22Rv1 (cell line): ENCODE measurements at regions not wholly inside any gene's neighbourhood (a gene's known extent, or its start where the extent isn't known, plus 50 kb on each side); places are given as distances from the start of the nearest gene placed in this dataset.

Experiments
- H3K27ac ChIP-seq: fragments of 450-650 bp; 2 replicates; pipeline ENCODE4 v1.5.1; 2017
- ZFX ChIP-seq: fragments of 450-650 bp; IDR thresholded peaks from 2 replicates; pipeline ENCODE4 v1.6.1; 2017; ENCODE audit warnings: antibody characterized with exemption, borderline replicate concordance
- TF ChIP-seq, protein P1 (sequence below): fragments of 450-650 bp; IDR thresholded peaks from 2 replicates; pipeline ENCODE4 v1.5.1; 2017; ENCODE audit warnings: mild to moderate bottlenecking

DNA sequence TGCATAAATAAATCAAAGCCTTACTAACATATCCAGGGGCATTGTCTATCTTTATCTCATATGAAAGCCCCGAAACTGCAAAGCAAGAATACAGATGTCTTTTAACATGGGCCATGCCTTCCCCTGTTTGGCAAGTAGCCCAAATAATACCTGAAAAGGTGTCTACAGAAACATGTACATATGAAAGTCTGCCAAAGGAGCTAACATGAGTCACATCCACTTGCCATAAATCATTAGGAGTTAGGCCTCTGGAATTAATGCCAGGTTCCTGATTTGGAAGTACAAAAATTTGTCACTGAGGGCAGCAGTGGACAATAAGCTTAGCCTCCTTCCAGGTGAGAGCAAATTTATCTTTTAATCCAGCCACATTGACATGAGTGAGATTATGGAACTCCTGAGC, 85.5 kb upstream of the PGR start:
- TF ChIP-seq ZFX: no peak
- TF ChIP-seq, protein P1, sequence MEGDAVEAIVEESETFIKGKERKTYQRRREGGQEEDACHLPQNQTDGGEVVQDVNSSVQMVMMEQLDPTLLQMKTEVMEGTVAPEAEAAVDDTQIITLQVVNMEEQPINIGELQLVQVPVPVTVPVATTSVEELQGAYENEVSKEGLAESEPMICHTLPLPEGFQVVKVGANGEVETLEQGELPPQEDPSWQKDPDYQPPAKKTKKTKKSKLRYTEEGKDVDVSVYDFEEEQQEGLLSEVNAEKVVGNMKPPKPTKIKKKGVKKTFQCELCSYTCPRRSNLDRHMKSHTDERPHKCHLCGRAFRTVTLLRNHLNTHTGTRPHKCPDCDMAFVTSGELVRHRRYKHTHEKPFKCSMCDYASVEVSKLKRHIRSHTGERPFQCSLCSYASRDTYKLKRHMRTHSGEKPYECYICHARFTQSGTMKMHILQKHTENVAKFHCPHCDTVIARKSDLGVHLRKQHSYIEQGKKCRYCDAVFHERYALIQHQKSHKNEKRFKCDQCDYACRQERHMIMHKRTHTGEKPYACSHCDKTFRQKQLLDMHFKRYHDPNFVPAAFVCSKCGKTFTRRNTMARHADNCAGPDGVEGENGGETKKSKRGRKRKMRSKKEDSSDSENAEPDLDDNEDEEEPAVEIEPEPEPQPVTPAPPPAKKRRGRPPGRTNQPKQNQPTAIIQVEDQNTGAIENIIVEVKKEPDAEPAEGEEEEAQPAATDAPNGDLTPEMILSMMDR: no peak

GRCh38 chr11:101211407-101211975, 81.9 kb upstream of the PGR start:
- H3K27ac ChIP-seq: no peak overlapping the region
- no peak for TF ChIP-seq ZFX
- TF ChIP-seq, protein P1: no peak

More for the DNA sequence above, 85.5 kb upstream of the PGR start:
- H3K27ac ChIP-seq: no peak overlapping the region

GRCh38 chr11:101202614-101203013, 73.0 kb upstream of the PGR start:
- TF ChIP-seq, protein P1: no peak
- TF ChIP-seq ZFX: no peak

DNA sequence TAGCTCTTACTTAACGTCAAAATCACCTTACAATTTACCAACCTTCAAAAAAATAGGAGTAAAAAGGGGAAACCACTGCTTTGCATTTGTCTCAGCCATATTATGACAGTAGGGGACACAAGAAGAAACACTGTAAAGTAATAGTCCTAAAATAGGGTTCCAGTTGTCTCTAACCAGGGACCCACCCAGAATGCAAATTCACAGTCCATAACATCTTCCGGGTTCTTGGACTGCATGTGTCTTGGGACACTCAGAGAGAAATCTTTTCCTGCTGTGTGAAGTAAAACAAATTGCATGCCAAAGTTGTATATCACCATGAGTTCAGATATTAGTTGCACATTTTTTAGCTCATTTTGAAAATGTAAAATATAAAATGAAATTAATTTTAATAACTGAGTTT, 69.8 kb upstream of the PGR start:
- no peak overlapping the region for H3K27ac ChIP-seq
- TF ChIP-seq, protein P1: no peak
- TF ChIP-seq ZFX: no peak

More at GRCh38 chr11:101202614-101203013, 73.0 kb upstream of the PGR start:
- H3K27ac ChIP-seq: no peak overlapping the region

GRCh38 chr11:101195294-101195693, 65.7 kb upstream of the PGR start:
- H3K27ac ChIP-seq: no peak overlapping the region
- TF ChIP-seq, protein P1: no peak
- TF ChIP-seq ZFX: no peak

- H3K27ac ChIP-seq: no peak overlapping the region
- TF ChIP-seq, protein P1: no peak
- TF ChIP-seq ZFX: no peak
Measured at GRCh38 chr11:101188801-101189200, 59.2 kb upstream of the PGR start.

GRCh38 chr11:101188173-101188572, 58.6 kb upstream of the PGR start:
- no peak for TF ChIP-seq ZFX
- TF ChIP-seq, protein P1: no peak
- 0 out of 2 replicates have a peak overlapping the region, but pooled peaks have one; percentile 20 for H3K27ac ChIP-seq
